ENCODE measurements at regions not wholly inside any gene's neighbourhood (a gene's known extent, or its start where the extent isn't known, plus 50 kb on each side); places are given as distances from the start of the nearest gene placed in this dataset.

DNA sequence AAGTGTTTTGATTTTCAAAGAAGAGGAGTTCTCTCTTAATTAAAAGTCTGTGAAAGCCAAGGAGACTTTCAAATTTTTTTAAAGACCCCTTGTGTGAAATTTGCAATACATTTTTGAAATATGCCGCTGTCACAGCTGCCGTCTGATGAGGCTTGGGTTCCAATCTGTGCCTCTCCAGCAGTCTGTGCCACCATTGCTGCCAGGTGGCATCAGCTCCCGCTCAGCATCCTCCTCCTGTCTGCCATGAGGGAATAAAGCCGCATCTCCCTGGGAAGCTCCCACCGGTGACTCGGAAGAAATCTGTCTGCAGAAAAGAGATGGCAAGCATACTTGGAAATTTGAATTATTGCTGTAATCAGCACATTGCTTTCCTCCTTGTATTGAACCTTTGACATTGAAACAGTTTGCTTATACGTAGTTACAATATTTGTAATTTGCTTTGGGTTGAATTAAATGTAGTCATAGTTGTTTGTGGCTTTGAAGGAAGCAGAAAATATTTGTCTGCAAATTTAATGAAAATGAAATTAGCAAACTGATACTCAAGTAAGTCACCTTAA lies 145.7 kb upstream of the SNX2 start:
- WGBS, 2 donors (ENCODE audit: low coverage in 1 of 2), result 84 to 90% methylated on average over 3 to 5 of the region's 7 CpGs
- no peaks in the 10 kb centered on the region for H3K4me1 ChIP-seq
- H3K36me3 ChIP-seq, result no peaks in the 10 kb centered on the region
- no peak overlapping the region for H3K27ac ChIP-seq
- no peaks in the 10 kb centered on the region for H3K27me3 ChIP-seq
- no peaks in the 10 kb centered on the region for H3K9me3 ChIP-seq
- TF ChIP-seq, protein P1, sequence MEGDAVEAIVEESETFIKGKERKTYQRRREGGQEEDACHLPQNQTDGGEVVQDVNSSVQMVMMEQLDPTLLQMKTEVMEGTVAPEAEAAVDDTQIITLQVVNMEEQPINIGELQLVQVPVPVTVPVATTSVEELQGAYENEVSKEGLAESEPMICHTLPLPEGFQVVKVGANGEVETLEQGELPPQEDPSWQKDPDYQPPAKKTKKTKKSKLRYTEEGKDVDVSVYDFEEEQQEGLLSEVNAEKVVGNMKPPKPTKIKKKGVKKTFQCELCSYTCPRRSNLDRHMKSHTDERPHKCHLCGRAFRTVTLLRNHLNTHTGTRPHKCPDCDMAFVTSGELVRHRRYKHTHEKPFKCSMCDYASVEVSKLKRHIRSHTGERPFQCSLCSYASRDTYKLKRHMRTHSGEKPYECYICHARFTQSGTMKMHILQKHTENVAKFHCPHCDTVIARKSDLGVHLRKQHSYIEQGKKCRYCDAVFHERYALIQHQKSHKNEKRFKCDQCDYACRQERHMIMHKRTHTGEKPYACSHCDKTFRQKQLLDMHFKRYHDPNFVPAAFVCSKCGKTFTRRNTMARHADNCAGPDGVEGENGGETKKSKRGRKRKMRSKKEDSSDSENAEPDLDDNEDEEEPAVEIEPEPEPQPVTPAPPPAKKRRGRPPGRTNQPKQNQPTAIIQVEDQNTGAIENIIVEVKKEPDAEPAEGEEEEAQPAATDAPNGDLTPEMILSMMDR (IDR thresholded peaks at IDR 0.05), result no peak
- TF ChIP-seq EP300 (IDR thresholded peaks at IDR 0.05) (no peak), POLR2AphosphoS5 (IDR thresholded peaks at IDR 0.05) (no peak), POLR2A (IDR thresholded peaks at IDR 0.05) (no peak)
- ATAC-seq, result no peak
- H3K4me3 ChIP-seq, result no peak overlapping the region

DNA sequence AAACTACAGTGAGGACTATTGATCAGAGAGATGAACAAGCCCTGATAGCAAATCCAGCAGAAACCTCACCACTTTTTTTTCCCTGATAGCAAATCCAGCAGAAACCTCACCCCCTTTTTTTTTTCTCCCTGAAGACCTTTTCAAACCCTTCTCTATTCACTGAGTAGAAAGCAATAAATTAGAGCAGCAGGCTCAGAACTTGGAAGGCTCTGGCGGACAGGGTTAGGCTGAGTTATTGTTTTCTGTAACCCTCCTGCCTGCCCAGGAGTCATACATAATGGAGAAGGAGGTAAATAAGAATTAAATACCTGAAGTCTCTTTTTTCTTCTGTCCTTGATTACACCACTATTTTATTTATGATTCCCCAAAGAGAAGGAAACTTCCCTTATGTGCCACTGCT lies 136.3 kb upstream of the SNX2 start:
- Histone ChIP-seq H3K36me3 (no peaks in the 10 kb centered on the region), H3K27ac (no peak overlapping the region), H3K27me3 (no peaks in the 10 kb centered on the region), H3K9me3 (peaks cover 0 to 7% (median 0%) of the 10 kb centered on the region in 3 donors), H3K4me1 (no peaks in the 10 kb centered on the region), H3K4me3 (no peak overlapping the region)
- WGBS, 2 donors (ENCODE audit: low coverage in 1 of 2), result 89 to 100% methylated on average over 1 of the region's 1 CpG
- TF ChIP-seq, protein P1 (IDR thresholded peaks at IDR 0.05), result no peak
- TF ChIP-seq POLR2AphosphoS5 (IDR thresholded peaks at IDR 0.05) (no peak), POLR2A (IDR thresholded peaks at IDR 0.05) (no peak)
- ATAC-seq, result no peak

DNA sequence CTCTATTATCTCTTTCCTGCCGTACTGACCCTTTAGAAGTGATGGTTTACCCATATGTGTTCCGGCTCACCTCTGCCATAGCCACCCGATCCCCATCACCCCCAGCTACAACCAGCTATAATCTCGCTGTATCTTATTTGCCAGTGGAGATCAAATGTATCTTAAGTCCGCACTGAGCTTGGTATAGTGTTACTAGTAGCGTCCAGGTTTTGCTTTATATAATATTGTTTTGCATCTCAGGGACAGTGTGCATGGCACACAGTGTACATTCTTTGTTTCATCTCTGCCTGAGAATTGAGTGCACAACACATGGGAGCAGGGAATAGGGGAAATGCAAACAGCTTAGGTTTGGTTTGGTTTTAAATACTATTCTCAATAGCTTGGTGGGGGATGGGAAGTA lies 135.8 kb upstream of the SNX2 start:
- Histone ChIP-seq H3K4me1 (no peaks in the 10 kb centered on the region), H3K27me3 (no peaks in the 10 kb centered on the region), H3K36me3 (no peaks in the 10 kb centered on the region), H3K27ac (no peak overlapping the region), H3K9me3 (peaks cover 0 to 7% (median 0%) of the 10 kb centered on the region in 3 donors), H3K4me3 (no peak overlapping the region)
- no peak for TF ChIP-seq POLR2A (IDR thresholded peaks at IDR 0.05)
- TF ChIP-seq EP300 (IDR thresholded peaks at IDR 0.05), result no peak
- TF ChIP-seq, protein P1 (IDR thresholded peaks at IDR 0.05), result no peak
- no peak for ATAC-seq
- WGBS, 2 donors (ENCODE audit: low coverage in 1 of 2), result 70 to 73% methylated on average over 6 of the region's 6 CpGs

DNA sequence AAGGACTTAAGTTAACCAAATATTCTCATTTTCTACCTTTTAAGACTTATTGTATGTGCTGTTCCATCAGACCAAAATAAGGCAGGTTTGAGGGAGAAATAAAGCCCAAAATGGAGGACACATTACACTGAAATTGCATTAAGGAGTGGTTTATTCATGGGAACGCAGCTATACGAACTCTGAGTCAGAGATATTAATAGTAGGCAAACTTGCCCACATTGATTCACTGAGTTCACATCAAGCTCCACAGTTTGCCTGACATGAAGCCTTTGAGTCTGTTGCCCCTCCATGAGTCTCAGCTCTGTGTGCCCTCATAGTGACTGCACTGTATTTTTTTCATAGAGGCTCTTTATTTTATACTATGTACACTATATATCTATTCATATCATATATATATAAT lies 135.0 kb upstream of the SNX2 start:
- TF ChIP-seq, protein P1 (IDR thresholded peaks at IDR 0.05), result no peak
- TF ChIP-seq EP300 (IDR thresholded peaks at IDR 0.05), result no peak
- TF ChIP-seq POLR2A (IDR thresholded peaks at IDR 0.05), result no peak
- TF ChIP-seq POLR2AphosphoS5 (IDR thresholded peaks at IDR 0.05), result no peak
- WGBS, 2 donors (ENCODE audit: low coverage in 1 of 2), result 54% methylated on average over 2 of the region's 2 CpGs; no CpG with 5 or more reads in 1 of the 2 donors
- Histone ChIP-seq H3K9me3 (peaks cover 0 to 7% (median 0%) of the 10 kb centered on the region in 3 donors), H3K4me3 (no peak overlapping the region), H3K27me3 (no peaks in the 10 kb centered on the region), H3K4me1 (no peaks in the 10 kb centered on the region), H3K36me3 (no peaks in the 10 kb centered on the region), H3K27ac (no peak overlapping the region)
- no peak for ATAC-seq

GRCh38 chr5:122649080-122649479 lies 125.8 kb upstream of the SNX2 start:
- H3K27ac ChIP-seq, result no peak overlapping the region
- WGBS, 2 donors (ENCODE audit: low coverage in 1 of 2), result 55% methylated on average over 3 of the region's 3 CpGs; no CpG with 5 or more reads in 1 of the 2 donors
- no peaks in the 10 kb centered on the region for H3K36me3 ChIP-seq
- ATAC-seq, result no peak
- TF ChIP-seq EP300 (IDR thresholded peaks at IDR 0.05) (no peak), POLR2AphosphoS5 (IDR thresholded peaks at IDR 0.05) (no peak), POLR2A (IDR thresholded peaks at IDR 0.05) (no peak)
- TF ChIP-seq, protein P1 (IDR thresholded peaks at IDR 0.05), result no peak
- H3K27me3 ChIP-seq, result no peaks in the 10 kb centered on the region
- no peaks in the 10 kb centered on the region for H3K4me1 ChIP-seq
- H3K4me3 ChIP-seq, result no peak overlapping the region
- H3K9me3 ChIP-seq, result no peaks in the 10 kb centered on the region

All from gastroesophageal sphincter (tissue), 4 donors.